Chondrocyte (in vitro differentiated cells): ENCODE measurements at regions not wholly inside any gene's neighbourhood (a gene's known extent, or its start where the extent isn't known, plus 50 kb on each side); places are given as distances from the start of the nearest gene placed in this dataset.

ENCODE experiments used
- DNase-seq: peaks from one replicate; pipeline ENCODE4 v3.0.0; 2021; ENCODE audit warnings: mixed read lengths, low spot score
- H3K27ac Mint-ChIP-seq: one replicate; pipeline ENCODE4 v1.8.0; 2021; ENCODE audit warnings: mild to moderate bottlenecking, moderate library complexity, mixed read lengths; ENCODE audit not compliant: unreplicated experiment
- H3K27me3 Mint-ChIP-seq: 2 replicates; pipeline ENCODE4 v1.8.0; 2021; ENCODE audit warnings: low read depth, mixed read lengths
- H3K36me3 Mint-ChIP-seq: 2 replicates; pipeline ENCODE4 v1.8.0; 2021; ENCODE audit warnings: low read depth, mixed read lengths
- H3K4me1 Mint-ChIP-seq: 2 replicates; pipeline ENCODE4 v1.8.0; 2021; ENCODE audit warnings: low read depth, mild to moderate bottlenecking, mixed read lengths
- H3K4me3 Mint-ChIP-seq: one replicate; pipeline ENCODE4 v1.8.0; 2021; ENCODE audit warnings: mild to moderate bottlenecking, moderate library complexity, mixed read lengths; ENCODE audit not compliant: unreplicated experiment
- H3K9me3 Mint-ChIP-seq: 2 replicates; pipeline ENCODE4 v1.8.0; 2021; ENCODE audit warnings: low read depth, mixed read lengths
- TF ChIP-seq, protein P1 (sequence below): fragments of 200-600 bp; sonication (generic); IDR thresholded peaks from 2 replicates; pipeline ENCODE4 v1.5.0; 2021; ENCODE audit warnings: antibody characterized with exemption, mild to moderate bottlenecking, moderate library complexity

DNA sequence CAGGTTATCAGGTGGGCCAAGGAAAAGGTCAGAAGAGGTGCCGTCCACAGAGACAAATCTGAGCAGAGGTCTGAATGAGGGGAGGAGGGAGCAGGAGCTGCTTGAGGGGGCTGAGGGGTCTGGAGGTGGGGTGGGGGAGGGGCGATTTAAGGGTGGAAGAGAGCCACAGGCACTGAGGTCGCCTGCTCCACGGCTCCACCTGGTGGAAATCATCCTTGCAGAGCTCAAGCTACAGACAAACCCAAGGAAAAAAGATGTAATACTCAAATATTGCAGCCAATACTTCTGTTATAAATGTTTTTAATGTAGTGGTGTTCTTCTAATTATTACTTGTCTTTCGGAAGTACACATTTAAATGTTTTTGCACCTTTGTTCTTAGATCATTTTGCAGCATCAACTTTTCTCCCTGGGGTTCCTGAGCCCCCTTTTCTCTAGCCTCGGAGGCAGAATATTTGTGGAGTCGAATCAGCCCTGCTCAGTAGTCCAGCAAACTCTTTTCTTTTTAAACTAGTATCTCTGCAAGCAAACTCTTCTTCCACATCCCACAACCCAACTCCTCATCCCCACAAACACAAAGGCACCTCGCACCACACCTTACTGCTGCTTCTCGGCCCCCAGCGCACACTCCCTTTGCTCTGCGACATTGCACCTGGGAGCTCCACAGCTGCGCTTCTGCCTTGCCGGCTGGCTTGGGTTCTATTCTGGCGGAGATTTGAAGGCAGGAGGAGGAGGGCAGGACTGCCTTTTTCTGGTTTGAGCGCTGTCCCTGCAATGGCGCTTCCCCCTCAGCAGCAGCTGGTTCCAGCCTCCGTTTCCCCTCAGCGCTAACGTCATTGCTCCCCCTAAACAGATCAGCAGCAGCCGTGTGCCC, 51.0 kb upstream of the TFAP2A start:
- TF ChIP-seq, protein P1, sequence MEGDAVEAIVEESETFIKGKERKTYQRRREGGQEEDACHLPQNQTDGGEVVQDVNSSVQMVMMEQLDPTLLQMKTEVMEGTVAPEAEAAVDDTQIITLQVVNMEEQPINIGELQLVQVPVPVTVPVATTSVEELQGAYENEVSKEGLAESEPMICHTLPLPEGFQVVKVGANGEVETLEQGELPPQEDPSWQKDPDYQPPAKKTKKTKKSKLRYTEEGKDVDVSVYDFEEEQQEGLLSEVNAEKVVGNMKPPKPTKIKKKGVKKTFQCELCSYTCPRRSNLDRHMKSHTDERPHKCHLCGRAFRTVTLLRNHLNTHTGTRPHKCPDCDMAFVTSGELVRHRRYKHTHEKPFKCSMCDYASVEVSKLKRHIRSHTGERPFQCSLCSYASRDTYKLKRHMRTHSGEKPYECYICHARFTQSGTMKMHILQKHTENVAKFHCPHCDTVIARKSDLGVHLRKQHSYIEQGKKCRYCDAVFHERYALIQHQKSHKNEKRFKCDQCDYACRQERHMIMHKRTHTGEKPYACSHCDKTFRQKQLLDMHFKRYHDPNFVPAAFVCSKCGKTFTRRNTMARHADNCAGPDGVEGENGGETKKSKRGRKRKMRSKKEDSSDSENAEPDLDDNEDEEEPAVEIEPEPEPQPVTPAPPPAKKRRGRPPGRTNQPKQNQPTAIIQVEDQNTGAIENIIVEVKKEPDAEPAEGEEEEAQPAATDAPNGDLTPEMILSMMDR: peak; percentile 79
- Mint-ChIP-seq H3K4me1 (no peaks in the 10 kb centered on the region), H3K27me3 (peaks cover 9% of the 10 kb centered on the region), H3K36me3 (peaks cover 1% of the 10 kb centered on the region), H3K9me3 (peaks cover 3% of the 10 kb centered on the region), H3K27ac (no peak overlapping the region), H3K4me3 (no peak overlapping the region)
- DNase-seq: no peak
